Stimulated activated CD4-positive, alpha-beta T cell treated with anti-CD3 and anti-CD28 coated beads, Interleukin-1b, Interleukin-23, amount 100 ng/mL, for 1 hour (primary cell): ENCODE measurements at regions not wholly inside any gene's neighbourhood (a gene's known extent, or its start where the extent isn't known, plus 50 kb on each side); places are given as distances from the start of the nearest gene placed in this dataset.

Experiments
- DNase-seq, 2 donors: peaks; one replicate each; pipeline ENCODE4 v3.0.0-alpha.2; 2020; ENCODE audit warnings: low read depth in 2 of 2

DNA sequence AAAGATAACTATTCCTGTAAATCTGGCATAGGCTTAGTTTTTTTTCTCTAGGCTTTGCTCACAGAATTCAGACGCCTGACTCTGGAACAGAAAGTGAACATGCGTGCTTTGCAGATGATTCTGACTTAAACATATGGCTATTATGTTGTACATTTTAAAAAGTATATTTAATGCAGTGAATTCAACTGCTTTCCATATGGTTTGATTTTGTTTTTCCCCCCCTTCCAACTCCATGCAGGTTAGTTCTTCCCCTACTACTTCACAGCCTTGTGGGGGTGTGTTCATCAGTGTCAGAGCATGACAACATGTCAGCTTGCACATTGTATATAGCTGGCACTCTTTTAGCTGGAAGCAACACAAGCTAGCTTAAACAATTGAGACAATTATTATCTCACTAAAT lies 226.8 kb downstream of the TMEM167A start:
- DNase-seq, result no peak

DNA sequence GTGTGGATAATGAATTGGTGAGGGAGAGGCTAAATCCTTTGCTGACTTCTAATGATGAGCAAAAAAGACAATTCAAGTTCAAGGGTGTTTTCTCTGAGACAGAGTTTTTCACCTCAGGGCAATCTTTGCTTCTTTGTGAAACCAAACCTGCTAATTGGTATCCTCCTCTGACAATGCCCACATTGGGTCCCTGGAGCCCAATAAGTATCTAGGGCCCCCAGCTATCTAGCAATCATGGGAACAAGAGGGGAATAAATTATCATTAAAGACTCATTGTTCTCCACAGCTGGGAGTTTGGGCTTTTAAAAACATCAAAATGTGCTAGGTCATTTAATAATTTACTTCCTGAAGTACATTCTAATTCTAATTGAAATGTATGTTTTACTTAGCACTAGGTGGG lies 227.3 kb downstream of the TMEM167A start:
- no peak for DNase-seq

DNA sequence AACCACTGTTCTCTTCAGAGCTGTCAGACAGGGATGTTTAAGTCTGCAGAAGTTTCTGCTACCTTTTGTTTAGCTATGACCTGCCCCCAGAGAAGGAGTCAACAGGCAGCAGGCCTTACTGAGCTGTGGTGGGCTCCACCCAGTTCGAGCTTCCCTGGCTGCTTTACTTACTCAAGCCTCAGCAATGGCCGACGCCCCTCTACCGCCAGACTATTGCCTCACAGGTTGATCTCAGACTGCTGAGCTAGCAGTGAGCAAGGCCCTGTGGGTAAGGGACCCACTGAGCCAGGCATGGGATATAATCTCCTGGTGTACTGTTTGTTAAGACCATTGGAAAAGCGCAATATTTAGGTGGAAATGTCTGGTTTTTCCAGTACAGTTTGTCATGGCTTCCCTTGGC lies 229.6 kb downstream of the TMEM167A start:
- DNase-seq, result no peak

DNA sequence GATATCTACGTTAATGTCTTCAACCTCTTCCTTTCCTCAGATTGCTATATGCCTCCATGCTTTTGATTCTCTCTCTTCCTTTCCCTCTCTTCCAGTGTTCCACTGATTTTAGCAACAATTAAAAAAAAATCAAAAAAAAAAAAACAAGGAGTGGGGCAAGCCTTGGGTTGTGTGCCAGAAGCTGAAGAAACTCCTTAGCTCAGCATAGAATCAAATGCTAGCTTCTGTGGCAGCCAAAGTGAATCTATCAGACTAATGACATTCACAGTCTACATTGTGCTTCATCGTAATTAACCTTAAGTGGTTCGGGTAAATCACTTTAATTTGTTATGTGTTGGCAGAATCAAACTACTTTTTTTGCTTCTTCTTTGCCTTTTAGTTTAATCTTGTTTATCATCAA lies 237.3 kb downstream of the TMEM167A start:
- no peak for DNase-seq

DNA sequence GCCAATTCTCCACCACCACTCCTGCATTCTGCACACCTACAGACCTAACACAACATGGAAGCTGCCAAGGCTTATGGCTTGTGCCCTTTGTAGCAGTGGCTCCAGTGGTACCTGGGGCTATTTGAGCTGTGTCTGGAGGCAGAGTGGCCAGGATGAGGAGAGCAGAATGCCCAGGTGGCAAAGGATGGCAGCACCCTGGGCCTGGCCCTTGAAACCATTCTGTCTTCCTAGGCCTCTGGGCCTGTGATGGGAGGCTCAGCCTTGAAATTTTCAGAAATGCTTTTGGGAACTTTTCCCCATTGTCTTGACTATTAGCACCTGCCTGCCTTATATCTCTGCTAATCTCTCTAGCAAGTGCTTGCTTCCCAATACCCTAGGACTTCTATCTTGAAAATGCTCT lies 241.7 kb downstream of the TMEM167A start:
- no peak for DNase-seq

DNA sequence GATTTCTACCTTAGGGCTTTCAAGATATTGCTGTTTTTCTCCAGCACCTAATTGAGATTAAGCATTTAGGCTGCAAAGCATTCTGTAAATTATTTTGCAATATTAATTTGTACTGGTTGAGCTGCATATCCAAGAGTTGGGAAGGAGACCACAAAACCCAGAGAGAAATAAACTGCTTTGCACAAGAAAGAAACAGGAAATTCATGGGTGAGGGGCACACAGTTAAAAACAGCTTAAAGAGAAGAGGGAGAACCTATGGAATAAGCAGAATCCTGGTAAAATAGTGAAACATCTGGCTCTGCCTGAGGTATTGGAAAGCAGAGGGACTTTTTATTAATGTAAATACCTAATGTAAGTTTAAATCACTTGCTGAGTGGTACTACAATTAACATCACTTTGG lies 243.0 kb downstream of the TMEM167A start:
- no peak for DNase-seq

DNA sequence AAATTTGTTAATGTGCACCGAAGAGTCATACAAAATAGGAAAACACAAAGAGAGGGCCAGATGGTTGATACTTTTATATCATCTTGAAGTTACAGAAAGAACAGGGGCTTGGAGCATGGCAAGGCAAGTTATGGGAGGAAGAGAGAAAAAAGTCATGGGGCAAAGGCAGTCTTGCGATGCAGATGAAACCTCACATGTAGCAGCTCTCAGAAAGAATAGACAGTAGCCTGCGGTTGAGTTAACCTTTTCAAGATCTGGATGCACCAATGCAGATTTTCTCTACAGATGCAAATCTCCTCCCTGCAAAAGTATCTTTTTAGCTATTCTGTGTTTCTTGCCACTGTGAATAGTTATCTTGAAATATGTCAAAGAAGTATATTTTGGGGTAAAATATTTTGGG lies 243.9 kb downstream of the TMEM167A start:
- no peak for DNase-seq

GRCh38 chr5:82832445-82832844 lies 244.7 kb downstream of the TMEM167A start:
- DNase-seq, result no peak

DNA sequence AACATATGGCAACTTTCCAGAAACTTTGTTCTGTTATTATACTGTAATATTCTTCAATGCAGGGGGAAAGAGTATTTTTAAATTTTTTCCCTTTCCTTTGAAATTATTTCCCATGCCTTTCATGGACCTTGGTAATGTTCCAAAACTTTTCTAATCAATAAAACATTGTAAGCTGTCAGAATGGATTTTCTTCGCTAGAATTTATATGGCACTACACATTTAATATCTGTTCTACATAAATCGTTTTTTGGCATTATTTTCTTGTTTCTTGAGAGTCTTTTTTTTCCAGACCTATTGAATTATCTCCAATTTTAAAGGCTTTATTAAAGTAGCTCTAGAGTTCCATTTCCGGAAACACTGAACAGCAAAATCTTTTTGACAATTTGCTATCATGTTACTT lies 249.0 kb downstream of the TMEM167A start:
- DNase-seq, result no peak

GRCh38 chr5:82827651-82828050 lies 249.5 kb downstream of the TMEM167A start:
- no peak for DNase-seq

- no peak for DNase-seq
Observed at GRCh38 chr5:82822634-82822927, 254.6 kb downstream of the TMEM167A start.

- no peak for DNase-seq
Observed at GRCh38 chr5:82821846-82822633, 255.2 kb downstream of the TMEM167A start.

- no peak for DNase-seq
Observed at GRCh38 chr5:82820961-82821845, 256.0 kb downstream of the TMEM167A start.

DNA sequence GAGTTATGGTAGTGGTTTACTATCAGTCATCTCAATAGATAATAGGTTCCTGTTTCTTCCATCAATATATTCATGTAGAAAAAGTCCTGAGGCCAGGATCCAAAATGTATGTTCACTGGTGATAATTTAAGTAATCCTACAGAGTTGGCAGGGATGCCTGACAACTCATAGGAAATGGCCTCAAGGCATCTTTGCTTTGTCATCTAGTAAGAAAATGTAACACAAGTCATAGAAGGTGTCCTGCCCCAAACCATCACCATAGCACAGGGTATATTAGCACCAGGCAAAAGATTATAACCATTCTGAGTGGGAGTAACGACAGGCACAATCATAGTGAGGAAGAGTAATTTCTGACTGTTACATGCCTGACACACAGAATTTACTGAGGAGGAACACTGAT lies 257.0 kb downstream of the TMEM167A start:
- DNase-seq, result no peak

GRCh38 chr5:82817897-82818676 lies 259.1 kb downstream of the TMEM167A start:
- DNase-seq, result no peak

DNA sequence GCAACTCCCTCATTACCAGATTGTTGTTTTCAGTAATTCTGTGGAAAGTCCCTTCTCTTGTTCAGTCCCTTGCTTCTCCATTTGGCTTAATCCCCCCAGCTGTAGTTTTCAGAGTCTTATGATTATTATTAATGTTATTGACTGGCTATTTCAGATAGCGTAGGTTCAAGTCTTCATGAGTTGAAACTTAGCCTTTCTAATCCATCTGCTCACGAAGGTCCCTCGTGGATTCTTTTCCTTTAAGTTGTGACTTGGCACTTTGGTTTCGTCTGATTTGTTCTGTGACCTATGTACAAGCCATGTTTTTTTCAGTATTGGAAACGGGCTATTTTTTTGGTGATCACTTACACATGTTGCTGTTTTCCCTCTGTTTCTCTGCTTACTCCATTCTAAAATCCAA lies 260.3 kb downstream of the TMEM167A start:
- DNase-seq, result no peak

GRCh38 chr5:82815871-82816270 lies 261.3 kb downstream of the TMEM167A start:
- DNase-seq, result no peak

GRCh38 chr5:82813861-82814260 lies 263.3 kb downstream of the TMEM167A start:
- DNase-seq, result no peak

GRCh38 chr5:82812575-82812974 lies 264.6 kb downstream of the TMEM167A start:
- no peak for DNase-seq

- DNase-seq, result no peak
Observed at GRCh38 chr5:82811490-82811889, 265.7 kb downstream of the TMEM167A start.

DNA sequence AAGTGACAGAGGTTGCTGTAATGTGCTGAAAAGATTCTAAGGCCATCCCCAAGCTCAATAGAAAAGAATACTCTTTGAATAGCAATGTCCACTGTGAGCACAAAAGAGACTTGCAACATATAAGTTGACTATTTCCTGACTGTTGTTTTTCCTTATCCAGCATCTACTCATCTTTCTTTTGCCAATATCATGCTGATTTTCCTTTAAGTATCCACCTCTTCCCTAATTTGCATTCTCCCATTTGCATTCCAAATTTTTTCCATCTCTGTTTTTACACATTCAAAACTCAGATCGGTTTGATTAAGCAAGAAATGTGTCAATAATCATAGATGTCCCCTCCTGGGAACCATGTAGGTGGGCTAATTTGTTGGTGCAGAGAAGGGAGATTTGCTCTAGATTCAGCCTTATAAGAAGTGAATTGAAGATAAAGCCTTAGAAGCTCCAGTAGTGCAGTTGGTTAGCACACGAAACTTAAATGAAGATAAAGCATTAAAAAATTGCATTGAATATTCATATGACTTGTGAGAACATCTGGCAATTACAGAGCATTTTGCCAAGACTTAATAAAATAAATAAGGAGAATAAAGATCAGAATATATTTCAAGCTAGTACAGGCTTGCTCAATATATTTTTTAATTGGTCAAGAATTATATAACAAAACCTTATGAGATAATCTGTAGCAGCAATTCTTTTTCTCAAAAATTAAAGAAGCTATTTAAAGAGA lies 267.6 kb downstream of the TMEM167A start:
- DNase-seq, result no peak

GRCh38 chr5:82808960-82809359 lies 268.2 kb downstream of the TMEM167A start:
- DNase-seq, result no peak
